ENCODE measurements at regions not wholly inside any gene's neighbourhood (a gene's known extent, or its start where the extent isn't known, plus 50 kb on each side); places are given as distances from the start of the nearest gene placed in this dataset.

DNA sequence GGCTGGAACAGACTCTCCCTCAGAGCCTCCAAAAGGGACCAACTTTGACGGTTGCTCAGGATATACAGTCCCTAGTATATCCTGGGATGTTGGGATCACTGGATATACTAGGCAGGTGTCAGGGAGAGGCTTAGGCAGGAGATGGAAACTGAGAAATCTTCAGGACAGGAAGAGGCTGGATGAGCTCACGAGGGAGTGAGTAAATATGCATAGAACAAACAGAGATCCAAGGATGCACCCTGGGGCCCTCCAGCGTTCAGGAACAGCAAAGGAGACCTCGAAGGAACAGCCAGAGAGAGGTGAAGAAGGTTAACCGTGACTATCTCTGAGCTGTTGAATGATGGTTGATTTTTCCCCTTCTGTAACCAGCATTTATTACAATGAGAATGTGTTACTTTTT is 191.3 kb downstream of the BMP7 start:
- Histone ChIP-seq H4K20me1 (ENCODE audit: insufficient read depth) (no peaks in the 10 kb centered on the region), H3K4me1 (ENCODE audit: control insufficient read depth in 1 of 2, insufficient read depth in 2 of 2, low read length in 2 of 2) (peaks cover 4 to 24% of the 10 kb centered on the region in 2 experiments; a peak in 3 of 4 replicates), H3K4me3 (replicated peaks in 1 of 2; ENCODE audit: low read depth in 1 of 2, low read length in 2 of 2) (no peak overlapping the region), H3K9me2 (ENCODE audit: insufficient read depth) (no peaks in the 10 kb centered on the region), H3K9ac (ENCODE audit: low read length) (no peak overlapping the region), H3K9me3 (ENCODE audit: control insufficient read depth in 1 of 2, insufficient read depth in 1 of 2, low read depth in 1 of 2, low read length in 2 of 2) (peaks cover 1 to 6% of the 10 kb centered on the region in 2 experiments; a peak in 2 of 4 replicates), H3K27me3 (ENCODE audit: insufficient read depth, low read length) (no peaks in the 10 kb centered on the region), H3K36me3 (ENCODE audit: control insufficient read depth in 1 of 2, insufficient read depth in 2 of 2, low read length in 2 of 2) (no peaks in the 10 kb centered on the region), H3K79me2 (ENCODE audit: insufficient read depth, low read length) (no peaks in the 10 kb centered on the region), H2AFZ (ENCODE audit: low read depth, low read length, poor library complexity, severe bottlenecking) (no peak overlapping the region), H3K4me2 (ENCODE audit: low read length) (no peak overlapping the region), H3K27ac (ENCODE audit: low read depth, low read length) (no peak overlapping the region)
- DNase-seq (ENCODE audit: low read depth, low spot score) (no peak), ATAC-seq (no peak)
- RAD21 ChIA-PET (ENCODE audit: low non-redundant PET in 1 of 2, low total read pairs in 2 of 2, uncharacterized antibody in 2 of 2, unreplicated experiment in 2 of 2) = no interaction called here
- TF ChIP-seq, protein P1, sequence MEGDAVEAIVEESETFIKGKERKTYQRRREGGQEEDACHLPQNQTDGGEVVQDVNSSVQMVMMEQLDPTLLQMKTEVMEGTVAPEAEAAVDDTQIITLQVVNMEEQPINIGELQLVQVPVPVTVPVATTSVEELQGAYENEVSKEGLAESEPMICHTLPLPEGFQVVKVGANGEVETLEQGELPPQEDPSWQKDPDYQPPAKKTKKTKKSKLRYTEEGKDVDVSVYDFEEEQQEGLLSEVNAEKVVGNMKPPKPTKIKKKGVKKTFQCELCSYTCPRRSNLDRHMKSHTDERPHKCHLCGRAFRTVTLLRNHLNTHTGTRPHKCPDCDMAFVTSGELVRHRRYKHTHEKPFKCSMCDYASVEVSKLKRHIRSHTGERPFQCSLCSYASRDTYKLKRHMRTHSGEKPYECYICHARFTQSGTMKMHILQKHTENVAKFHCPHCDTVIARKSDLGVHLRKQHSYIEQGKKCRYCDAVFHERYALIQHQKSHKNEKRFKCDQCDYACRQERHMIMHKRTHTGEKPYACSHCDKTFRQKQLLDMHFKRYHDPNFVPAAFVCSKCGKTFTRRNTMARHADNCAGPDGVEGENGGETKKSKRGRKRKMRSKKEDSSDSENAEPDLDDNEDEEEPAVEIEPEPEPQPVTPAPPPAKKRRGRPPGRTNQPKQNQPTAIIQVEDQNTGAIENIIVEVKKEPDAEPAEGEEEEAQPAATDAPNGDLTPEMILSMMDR (IDR thresholded peaks at IDR 0.05 in 2 of 3, conservative IDR thresholded peaks at IDR 0.05 in 1 of 3; ENCODE audit: borderline replicate concordance in 1 of 3, insufficient read depth in 1 of 3, low read depth in 2 of 3, low read length in 2 of 3) = no peak
- TF ChIP-seq EZH2phosphoT487 (IDR thresholded peaks at IDR 0.05; ENCODE audit: borderline replicate concordance) (no peak), ELF1 (IDR thresholded peaks at IDR 0.05; ENCODE audit: borderline replicate concordance, low read depth) (no peak), SRF (IDR thresholded peaks at IDR 0.05; ENCODE audit: low read depth) (no peak), FOSL1 (IDR thresholded peaks at IDR 0.05; ENCODE audit: low read depth) (no peak), POLR2AphosphoS5 (IDR thresholded peaks at IDR 0.05; ENCODE audit: low read depth, low read length) (no peak), ZFX (IDR thresholded peaks at IDR 0.05) (no peak), EGR1 (IDR thresholded peaks at IDR 0.05; ENCODE audit: low read depth) (no peak), SIN3A (IDR thresholded peaks at IDR 0.05; ENCODE audit: low read depth) (no peak)
- TF ChIP-seq, protein P2, sequence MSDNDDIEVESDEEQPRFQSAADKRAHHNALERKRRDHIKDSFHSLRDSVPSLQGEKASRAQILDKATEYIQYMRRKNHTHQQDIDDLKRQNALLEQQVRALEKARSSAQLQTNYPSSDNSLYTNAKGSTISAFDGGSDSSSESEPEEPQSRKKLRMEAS (IDR thresholded peaks at IDR 0.05) = no peak
- BruUV-seq (replicated peaks) = no TSS peak
- intact Hi-C loops (cut with micrococcal nuclease) = no loop called here
- CTCF ChIA-PET = no interaction called here
- POLR2A ChIA-PET = no interaction called here
